Uterus (tissue), 3 donors: ENCODE measurements at regions not wholly inside any gene's neighbourhood (a gene's known extent, or its start where the extent isn't known, plus 50 kb on each side); places are given as distances from the start of the nearest gene placed in this dataset. TPM values are rescaled to one million over a fixed set of nuclear protein-coding genes. Genes with fewer than 3 reads are reported as not detected.

ENCODE experiments used
- DNase-seq, 2 donors: peaks; one replicate each; pipeline ENCODE4 v3.0.0-alpha.2; 2019 to 2020
- H3K27ac ChIP-seq, 2 donors: fragments of 200-600 bp; sonication (generic); 1 replicate in 1 of 2; 2 replicates in 1 of 2; pipeline ENCODE4 v1.5.1; 2016 to 2018
- H3K27me3 ChIP-seq, 2 donors: fragments of 200-600 bp; sonication (generic); one replicate each; pipeline ENCODE4 v1.5.1; 2018 to 2019; ENCODE audit warnings: control low read depth in 1 of 2
- H3K36me3 ChIP-seq, 2 donors: fragments of 200-600 bp; sonication (generic); one replicate each; pipeline ENCODE4 v1.5.1; 2019; ENCODE audit warnings: control low read depth in 1 of 2
- H3K4me1 ChIP-seq, 2 donors: fragments of 200-600 bp; sonication (generic); one replicate each; pipeline ENCODE4 v1.5.1; 2018 to 2019; ENCODE audit warnings: control low read depth in 1 of 2
- H3K4me3 ChIP-seq, 2 donors: fragments of 200-600 bp; sonication (generic); 1 replicate in 1 of 2; 2 replicates in 1 of 2; pipeline ENCODE4 v1.5.1; 2018 to 2019; ENCODE audit warnings: mild to moderate bottlenecking in 1 of 2
- H3K9me3 ChIP-seq, 2 donors: fragments of 200-600 bp; sonication (generic); one replicate each; pipeline ENCODE4 v1.5.1; 2019; ENCODE audit warnings: control low read depth in 1 of 2
- POLR2A ChIP-seq, 2 donors: fragments of 450-650 bp; IDR thresholded peaks; one replicate each; pipeline ENCODE4 v1.6.1; 2016; ENCODE audit warnings: antibody characterized with exemption in 2 of 2, mild to moderate bottlenecking in 1 of 2, moderate library complexity in 1 of 2
- intact Hi-C: fragments of 100-400 bp; cut with DNase I; formaldehyde crosslinking; loops from one replicate; pipeline ENCODE4 v1.15.1; 2023; ENCODE audit warnings: low total_unique reads
- small RNA-seq: library from RNA; depleted of rRNA; stranded (forward); fragments of <200 nt; gene quantifications from one replicate; pipeline ENCODE3, GENCODE V24; 2016
- TF ChIP-seq, protein P1 (sequence below), 4 experiments: fragments of 200-600 bp in 2 of 4; fragments of 450-650 bp in 2 of 4; sonication (generic) in 2 of 4; IDR thresholded peaks; one replicate each; pipeline ENCODE4 v1.5.1; 2016 to 2019; ENCODE audit warnings: antibody characterized with exemption in 4 of 4, mild to moderate bottlenecking in 2 of 4, moderate library complexity in 1 of 4
- donor health status: DM: yes; HTN: yes; CAD: no.

DNA sequence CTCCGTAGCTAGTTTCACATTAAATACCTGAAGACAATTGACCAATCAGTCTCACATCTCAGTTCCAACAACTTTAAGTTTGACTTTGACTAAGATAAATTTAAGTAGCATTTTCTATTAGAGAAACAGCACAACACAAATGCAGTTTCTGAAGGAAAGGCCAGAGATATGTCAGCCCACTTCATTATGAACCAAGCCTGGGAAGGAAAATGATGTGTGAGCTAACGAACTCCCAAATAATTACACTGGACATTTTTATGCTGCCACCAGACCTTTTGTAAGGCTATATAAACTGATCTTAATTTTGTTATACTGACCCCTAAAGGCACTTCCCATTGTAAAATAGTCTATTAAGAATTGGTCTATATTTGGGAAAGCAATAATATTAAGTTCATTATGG lies 57.9 kb upstream of the DACH1 start:
- Histone ChIP-seq H3K4me1 (no peaks in the 10 kb centered on the region), H3K36me3 (no peaks in the 10 kb centered on the region), H3K27me3 (no peaks in the 10 kb centered on the region), H3K4me3 (no peak overlapping the region), H3K27ac (no peak overlapping the region), H3K9me3 (no peaks in the 10 kb centered on the region)
- no peak for DNase-seq
- intact Hi-C loops, result no loop called here
- no peak for TF ChIP-seq POLR2A (IDR thresholded peaks at IDR 0.05)
- TF ChIP-seq, protein P1, sequence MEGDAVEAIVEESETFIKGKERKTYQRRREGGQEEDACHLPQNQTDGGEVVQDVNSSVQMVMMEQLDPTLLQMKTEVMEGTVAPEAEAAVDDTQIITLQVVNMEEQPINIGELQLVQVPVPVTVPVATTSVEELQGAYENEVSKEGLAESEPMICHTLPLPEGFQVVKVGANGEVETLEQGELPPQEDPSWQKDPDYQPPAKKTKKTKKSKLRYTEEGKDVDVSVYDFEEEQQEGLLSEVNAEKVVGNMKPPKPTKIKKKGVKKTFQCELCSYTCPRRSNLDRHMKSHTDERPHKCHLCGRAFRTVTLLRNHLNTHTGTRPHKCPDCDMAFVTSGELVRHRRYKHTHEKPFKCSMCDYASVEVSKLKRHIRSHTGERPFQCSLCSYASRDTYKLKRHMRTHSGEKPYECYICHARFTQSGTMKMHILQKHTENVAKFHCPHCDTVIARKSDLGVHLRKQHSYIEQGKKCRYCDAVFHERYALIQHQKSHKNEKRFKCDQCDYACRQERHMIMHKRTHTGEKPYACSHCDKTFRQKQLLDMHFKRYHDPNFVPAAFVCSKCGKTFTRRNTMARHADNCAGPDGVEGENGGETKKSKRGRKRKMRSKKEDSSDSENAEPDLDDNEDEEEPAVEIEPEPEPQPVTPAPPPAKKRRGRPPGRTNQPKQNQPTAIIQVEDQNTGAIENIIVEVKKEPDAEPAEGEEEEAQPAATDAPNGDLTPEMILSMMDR (IDR thresholded peaks at IDR 0.05), result no peak

DNA sequence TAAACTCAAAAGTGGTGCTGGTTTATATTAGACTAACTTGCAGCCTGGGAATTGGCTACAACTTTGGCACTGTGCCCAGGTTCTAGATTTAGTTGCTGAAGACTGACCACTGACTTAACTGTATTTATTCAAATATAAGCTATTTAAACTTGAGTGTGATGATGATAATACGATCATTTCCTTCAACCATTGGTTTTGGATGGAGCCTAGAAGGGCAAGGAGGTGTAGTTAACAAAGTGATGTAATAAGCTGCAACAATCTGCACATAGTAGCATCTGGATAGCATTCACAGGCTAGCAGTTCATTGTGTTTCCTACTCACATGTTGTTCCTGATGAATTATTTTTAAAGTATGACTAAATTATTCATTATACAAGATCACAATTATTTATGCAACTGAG lies 55.2 kb upstream of the DACH1 start:
- H3K27ac ChIP-seq, result no peak overlapping the region
- no peaks in the 10 kb centered on the region for H3K27me3 ChIP-seq
- no peaks in the 10 kb centered on the region for H3K36me3 ChIP-seq
- H3K4me3 ChIP-seq, result no peak overlapping the region
- no peak for DNase-seq
- intact Hi-C loops, result no loop called here
- no peaks in the 10 kb centered on the region for H3K9me3 ChIP-seq
- TF ChIP-seq POLR2A (IDR thresholded peaks at IDR 0.05), result no peak
- TF ChIP-seq, protein P1 (IDR thresholded peaks at IDR 0.05), result no peak
- H3K4me1 ChIP-seq, result no peaks in the 10 kb centered on the region

Small RNAs in the stretch of these regions (small RNA-seq; reads per million reads assigned to genes)
- gene RF00263, result not detected
- gene RF00411, result not detected
- not detected for gene RF00440
- gene RF02271, result not detected
- gene RPL18AP17, result not detected
